B cell (primary cell): ENCODE measurements at regions not wholly inside any gene's neighbourhood (a gene's known extent, or its start where the extent isn't known, plus 50 kb on each side); places are given as distances from the start of the nearest gene placed in this dataset.

Experiments
- CTCF ChIP-seq: fragments of 200-600 bp; IDR thresholded peaks from one replicate; pipeline ENCODE4 v1.8.0; 2022; ENCODE audit warnings: antibody characterized with exemption, mild to moderate bottlenecking
- EZH2 ChIP-seq: IDR thresholded peaks from 2 replicates; pipeline ENCODE4 v1.6.1; 2012; ENCODE audit warnings: borderline replicate concordance, low read depth, mild to moderate bottlenecking, moderate library complexity, low read length; ENCODE audit not compliant: insufficient read depth, poor library complexity, severe bottlenecking

- TF ChIP-seq CTCF = no peak
- no peak for TF ChIP-seq EZH2
Measured at GRCh38 chr16:11473728-11474127, 113.0 kb downstream of the LITAF start.
